ENCODE measurements at regions not wholly inside any gene's neighbourhood (a gene's known extent, or its start where the extent isn't known, plus 50 kb on each side); places are given as distances from the start of the nearest gene placed in this dataset.
"Not testable (repeated sequence)": the region's sequence is repeated elsewhere in the genome, so short reads cannot be mapped to it uniquely, and the experiment has no call there.

- TF ChIP-seq, protein P1, sequence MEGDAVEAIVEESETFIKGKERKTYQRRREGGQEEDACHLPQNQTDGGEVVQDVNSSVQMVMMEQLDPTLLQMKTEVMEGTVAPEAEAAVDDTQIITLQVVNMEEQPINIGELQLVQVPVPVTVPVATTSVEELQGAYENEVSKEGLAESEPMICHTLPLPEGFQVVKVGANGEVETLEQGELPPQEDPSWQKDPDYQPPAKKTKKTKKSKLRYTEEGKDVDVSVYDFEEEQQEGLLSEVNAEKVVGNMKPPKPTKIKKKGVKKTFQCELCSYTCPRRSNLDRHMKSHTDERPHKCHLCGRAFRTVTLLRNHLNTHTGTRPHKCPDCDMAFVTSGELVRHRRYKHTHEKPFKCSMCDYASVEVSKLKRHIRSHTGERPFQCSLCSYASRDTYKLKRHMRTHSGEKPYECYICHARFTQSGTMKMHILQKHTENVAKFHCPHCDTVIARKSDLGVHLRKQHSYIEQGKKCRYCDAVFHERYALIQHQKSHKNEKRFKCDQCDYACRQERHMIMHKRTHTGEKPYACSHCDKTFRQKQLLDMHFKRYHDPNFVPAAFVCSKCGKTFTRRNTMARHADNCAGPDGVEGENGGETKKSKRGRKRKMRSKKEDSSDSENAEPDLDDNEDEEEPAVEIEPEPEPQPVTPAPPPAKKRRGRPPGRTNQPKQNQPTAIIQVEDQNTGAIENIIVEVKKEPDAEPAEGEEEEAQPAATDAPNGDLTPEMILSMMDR (IDR thresholded peaks at IDR 0.05; ENCODE audit: low read depth, low read length, poor library complexity, severe bottlenecking): not testable (repeated sequence)
- TF ChIP-seq EZH2phosphoT487 (IDR thresholded peaks at IDR 0.05; ENCODE audit: borderline replicate concordance, low read length): not testable (repeated sequence)
These were observed 86.6 kb upstream of the FRMD4A start for GRCh38 chr10:14417336-14417735.
